ENCODE measurements at regions not wholly inside any gene's neighbourhood (a gene's known extent, or its start where the extent isn't known, plus 50 kb on each side); places are given as distances from the start of the nearest gene placed in this dataset.
A peak's percentile ranks its signal among the peaks of the same experiment; 100 is the strongest.
"Not testable (repeated sequence)": the region's sequence is repeated elsewhere in the genome, so short reads cannot be mapped to it uniquely, and the experiment has no call there.

DNA sequence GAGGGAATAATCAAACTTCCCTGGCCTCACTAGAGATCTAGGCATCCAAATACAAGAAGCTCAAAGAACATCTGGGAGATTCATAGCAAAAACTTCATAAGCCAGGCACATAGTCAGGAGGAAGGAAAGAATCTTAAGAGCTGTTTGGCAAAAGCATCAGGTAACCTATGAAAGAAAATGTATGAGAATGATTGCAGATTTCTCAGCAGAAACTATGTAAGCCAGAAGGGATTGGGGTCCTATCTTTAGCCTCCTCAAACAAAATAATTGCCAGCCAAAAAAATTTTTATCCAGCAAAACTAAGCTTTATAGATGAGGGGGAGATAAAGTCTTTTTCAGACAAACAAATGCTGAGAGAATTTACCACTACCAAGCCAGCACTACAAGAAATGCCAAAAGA, 1036.3 kb downstream of the TBL1XR1 start:
- no peak for DNase-seq

GRCh38 chr3:176159796-176160195, 1037.5 kb downstream of the TBL1XR1 start:
- DNase-seq, result peak; percentile 27

DNA sequence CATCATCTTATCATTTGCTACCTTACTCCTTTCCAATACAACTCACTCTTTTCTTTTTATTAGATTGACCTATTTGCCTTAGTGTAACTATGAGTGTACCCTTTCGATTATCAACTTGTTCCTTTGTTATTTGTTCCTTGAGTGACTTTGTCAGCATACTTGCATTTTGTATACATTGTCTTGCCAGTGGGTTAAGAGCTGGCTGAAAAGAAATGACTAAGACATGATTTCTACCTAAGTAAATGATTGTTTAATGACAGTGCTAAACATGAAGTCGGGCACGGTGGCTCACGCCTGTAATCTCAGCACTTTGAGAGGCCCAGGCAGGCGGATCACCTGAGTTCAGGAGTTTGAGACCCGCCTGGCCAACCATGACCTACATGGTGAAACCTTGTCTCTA, 1042.3 kb downstream of the TBL1XR1 start:
- DNase-seq, result no peak

GRCh38 chr3:176149567-176149966, 1047.7 kb downstream of the TBL1XR1 start:
- no peak for DNase-seq

- DNase-seq, result no peak
Observed at GRCh38 chr3:176147251-176147650, 1050.0 kb downstream of the TBL1XR1 start.

DNA sequence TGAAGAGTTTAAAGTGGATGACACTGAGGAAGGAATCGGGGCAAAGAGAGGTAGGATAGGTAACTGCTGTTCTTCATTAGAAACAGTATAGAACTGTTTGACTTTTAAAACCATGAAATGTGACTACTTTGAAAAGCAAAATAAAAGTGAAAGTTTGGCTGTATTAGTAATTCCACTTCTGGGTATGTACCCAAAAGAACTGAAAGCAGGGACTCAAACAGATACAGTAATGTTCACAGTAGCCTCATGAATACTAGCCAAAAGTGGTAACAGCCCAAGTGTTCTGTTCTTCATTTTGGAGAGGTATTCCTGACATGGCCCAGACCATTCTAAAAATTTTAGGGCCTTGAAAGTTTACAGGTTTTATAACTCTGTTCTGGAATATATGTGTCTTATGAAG, 1055.4 kb downstream of the TBL1XR1 start:
- no peak for DNase-seq

DNA sequence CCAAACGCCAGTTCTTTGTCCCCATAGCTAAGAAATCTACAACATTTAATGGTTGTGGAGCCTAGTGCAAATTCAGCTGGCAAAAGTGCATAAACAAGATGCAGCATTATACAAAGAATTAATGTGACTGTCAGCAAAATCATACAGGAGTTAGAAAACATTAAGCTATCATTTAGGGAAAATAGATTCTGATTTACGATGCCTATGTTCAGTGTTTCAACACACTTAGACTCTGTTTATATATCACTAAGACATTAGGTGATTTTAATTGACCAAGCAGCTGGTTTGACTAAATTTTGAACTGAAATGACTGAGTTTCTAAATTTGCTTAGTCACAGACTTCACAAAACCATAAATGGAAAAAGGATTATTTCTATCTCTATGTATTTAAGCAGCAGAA, 1076.8 kb downstream of the TBL1XR1 start:
- no peak for DNase-seq

GRCh38 chr3:176119826-176120225, 1077.5 kb downstream of the TBL1XR1 start:
- DNase-seq, result no peak

- no peak for DNase-seq
Observed at GRCh38 chr3:176106380-176106779, 1090.9 kb downstream of the TBL1XR1 start.

GRCh38 chr3:176097027-176097426, 1100.3 kb downstream of the TBL1XR1 start:
- DNase-seq, result no peak

GRCh38 chr3:176093892-176094291, 1103.4 kb downstream of the TBL1XR1 start:
- DNase-seq, result not testable (repeated sequence)

- no peak for DNase-seq
Observed at GRCh38 chr3:176090727-176091126, 1106.6 kb downstream of the TBL1XR1 start.

- DNase-seq, result no peak
Observed at GRCh38 chr3:176088962-176089383, 1108.3 kb downstream of the TBL1XR1 start.

- DNase-seq, result no peak
Observed at GRCh38 chr3:176087066-176087697, 1110.1 kb downstream of the TBL1XR1 start.

- DNase-seq, result no peak
Observed at GRCh38 chr3:176079785-176080184, 1117.5 kb downstream of the TBL1XR1 start.

DNA sequence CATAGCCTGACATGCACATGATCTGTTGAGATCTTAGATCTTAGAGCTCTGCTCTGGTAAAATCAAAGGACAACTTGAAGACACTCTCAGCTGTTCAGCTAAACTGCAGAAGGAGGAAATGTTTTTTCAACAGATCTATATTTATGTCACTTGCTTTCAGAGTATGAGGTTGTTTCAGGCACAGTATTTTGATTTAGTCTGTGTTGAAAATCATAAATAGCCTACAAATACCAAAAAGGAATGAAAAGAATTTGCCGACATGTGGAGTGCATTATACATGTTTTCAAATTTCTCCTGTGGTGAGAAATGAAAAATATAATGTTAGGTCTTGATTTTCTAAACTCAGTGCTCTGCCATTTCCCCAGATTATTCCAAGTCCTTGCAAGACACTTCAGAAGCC, 1118.4 kb downstream of the TBL1XR1 start:
- peak; percentile 74 for DNase-seq

DNA sequence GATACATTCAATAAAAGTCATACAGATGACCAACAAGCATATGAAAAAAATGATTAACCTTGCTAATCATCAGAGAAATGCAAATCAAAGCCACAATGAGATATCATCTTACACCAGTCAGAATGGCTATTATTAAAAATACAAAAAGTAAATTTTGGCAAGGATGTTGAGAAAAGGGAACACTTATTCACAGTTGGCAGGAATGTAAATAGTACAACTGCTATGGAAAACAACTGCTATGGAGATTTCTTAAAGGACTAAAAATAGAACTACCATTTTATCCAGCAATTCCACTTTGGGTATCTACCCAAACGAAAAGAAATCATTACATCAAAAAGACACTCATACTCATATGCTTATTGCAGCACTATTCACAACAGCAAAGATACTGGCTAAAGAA, 1121.8 kb downstream of the TBL1XR1 start:
- DNase-seq, result peak; percentile 11

GRCh38 chr3:176075046-176075445, 1122.2 kb downstream of the TBL1XR1 start:
- peak; percentile 7 for DNase-seq

DNA sequence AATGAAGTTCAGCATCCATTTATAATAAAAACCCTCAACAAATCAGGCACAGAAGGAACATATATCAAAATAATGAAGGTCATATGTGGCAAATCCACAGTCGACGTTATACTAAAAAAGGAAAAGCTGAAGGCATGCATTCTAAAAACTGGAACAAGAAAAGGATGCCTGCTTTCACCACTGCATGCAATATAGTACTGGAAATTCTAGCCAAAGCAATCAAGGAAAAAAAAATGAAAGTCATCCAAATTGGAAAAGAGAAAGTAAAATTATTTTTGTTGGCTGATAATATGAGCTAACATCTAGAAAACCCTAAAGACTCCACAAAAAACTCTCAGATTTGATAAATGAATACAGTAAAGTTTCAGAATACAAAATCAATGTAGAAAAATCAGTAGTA, 1123.2 kb downstream of the TBL1XR1 start:
- DNase-seq, result no peak

- no peak for DNase-seq
Observed at GRCh38 chr3:176071943-176072342, 1125.3 kb downstream of the TBL1XR1 start.

DNA sequence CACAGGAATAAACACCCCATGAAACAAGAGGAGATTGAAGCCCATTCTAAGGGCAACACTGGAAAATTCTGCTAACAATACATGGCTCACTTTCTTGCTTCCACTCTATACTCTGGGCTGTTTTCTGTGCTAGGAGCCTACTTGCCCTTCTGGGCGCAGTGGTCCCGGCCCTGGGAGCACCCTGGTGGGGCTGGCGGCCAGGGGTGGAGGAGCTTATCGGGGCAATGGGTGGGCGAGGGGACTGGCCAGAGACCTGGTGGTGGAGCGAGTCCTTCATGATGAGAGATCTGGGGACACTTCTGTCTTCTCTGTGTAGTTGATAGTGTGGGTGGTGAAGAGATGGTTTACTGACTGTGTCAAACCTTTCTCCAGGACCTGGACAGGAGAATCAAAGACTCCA, 1128.5 kb downstream of the TBL1XR1 start:
- DNase-seq, result no peak

- no peak for DNase-seq
Observed at GRCh38 chr3:176058856-176059255, 1138.4 kb downstream of the TBL1XR1 start.

DNA sequence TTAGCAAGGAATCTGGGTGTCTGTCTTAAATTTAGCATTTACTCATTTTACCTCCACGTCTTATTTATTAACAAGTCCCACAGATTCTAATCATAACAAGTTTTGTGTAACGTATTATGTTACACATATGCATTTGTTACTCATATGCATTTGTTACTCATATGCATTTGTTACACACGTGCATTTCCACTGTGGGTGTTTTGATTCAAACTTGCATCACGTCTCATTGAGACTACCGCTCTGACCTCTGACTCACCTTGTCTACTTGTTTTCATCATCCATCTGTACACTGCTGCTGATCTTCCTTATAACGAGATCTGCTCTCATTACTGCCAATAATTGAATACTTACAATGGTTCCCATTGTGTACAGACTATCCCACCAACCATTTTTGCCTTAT, 1141.4 kb downstream of the TBL1XR1 start:
- DNase-seq, result no peak

GRCh38 chr3:176051766-176052165, 1145.5 kb downstream of the TBL1XR1 start:
- DNase-seq, result no peak

GRCh38 chr3:176046703-176047102, 1150.6 kb downstream of the TBL1XR1 start:
- DNase-seq, result no peak
